Suprapubic skin (tissue), 4 donors: ENCODE measurements at regions not wholly inside any gene's neighbourhood (a gene's known extent, or its start where the extent isn't known, plus 50 kb on each side); places are given as distances from the start of the nearest gene placed in this dataset.

Experiments used
- POLR2A ChIP-seq, 2 donors: fragments of 450-650 bp; IDR thresholded peaks; one replicate each; pipeline ENCODE4 v1.6.1; 2017; ENCODE audit warnings: antibody characterized with exemption in 2 of 2, mild to moderate bottlenecking in 2 of 2, moderate library complexity in 2 of 2
- POLR2AphosphoS5 ChIP-seq, 3 donors: sonication (generic); formaldehyde crosslinking; IDR thresholded peaks; one replicate each; pipeline ENCODE4 v1.6.1; 2017; ENCODE audit warnings: antibody characterized with exemption in 3 of 3

DNA sequence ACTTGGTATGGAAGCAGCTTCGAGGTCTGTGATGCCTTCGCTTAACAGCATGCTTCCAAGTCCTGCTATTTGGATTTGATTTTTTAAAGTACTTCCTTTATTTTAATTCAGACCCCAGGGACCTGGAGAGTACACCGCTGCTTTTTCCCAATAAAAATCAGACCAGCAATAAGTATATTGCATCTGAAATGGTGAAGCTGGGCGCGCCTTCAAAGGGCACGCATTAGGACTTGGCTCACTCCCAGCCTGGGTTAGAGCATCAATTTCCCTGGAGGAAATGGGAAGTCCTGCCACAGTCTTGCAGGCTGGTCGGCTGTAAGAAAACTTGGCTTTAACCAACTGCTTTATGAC is 325.1 kb downstream of the RRAGC start:
- TF ChIP-seq POLR2AphosphoS5 (IDR thresholded peaks at IDR 0.05) (no peak), POLR2A (IDR thresholded peaks at IDR 0.05) (no peak)
